H1 (cell line): ENCODE measurements at regions not wholly inside any gene's neighbourhood (a gene's known extent, or its start where the extent isn't known, plus 50 kb on each side); places are given as distances from the start of the nearest gene placed in this dataset.

ENCODE experiments used
- CTCF ChIA-PET: fragments of 300-600 bp; sonication (Branson Sonifier 250); formaldehyde crosslinking; loops from one replicate; lab custom pipeline; 2021; ENCODE audit not compliant: partially characterized antibody; lab: Charles Lee
- POLR2A ChIA-PET: fragments of 300-600 bp; sonication (Branson Sonifier 250); formaldehyde crosslinking; loops from one replicate; lab custom pipeline; 2021; ENCODE audit warnings: inconsistent platforms; ENCODE audit not compliant: partially characterized antibody; lab: Charles Lee
- DNase-seq, 2 experiments: peaks; one replicate each; pipeline versions ENCODE4 v3.0.0 to v3.0.0-alpha.2; 2010 to 2022; ENCODE audit warnings: low spot score in 2 of 2, low read depth in 1 of 2, mixed read lengths in 1 of 2
- FAIRE-seq: peaks from 2 replicates; lab custom pipeline; 2011; peaks lifted over from hg19 to GRCh38; lab: Jason Lieb, UNC
- H2AFZ ChIP-seq: 2 replicates; pipeline ENCODE4 v1.8.1; 2012; ENCODE audit warnings: low read length, inconsistent platforms
- H2AK5ac ChIP-seq: 2 replicates; pipeline ENCODE4 v1.6.1; 2013; ENCODE audit warnings: low read depth, low read length
- H2BK120ac ChIP-seq: replicated peaks from 2 replicates; pipeline ENCODE3; 2013; ENCODE audit warnings: low read depth, low read length, inconsistent platforms
- H2BK12ac ChIP-seq: 2 replicates; pipeline ENCODE4 v1.6.1; 2013; ENCODE audit warnings: low read depth, low read length
- H2BK15ac ChIP-seq: 2 replicates; pipeline ENCODE4 v1.6.1; 2013; ENCODE audit warnings: low read length
- H2BK20ac ChIP-seq: 2 replicates; pipeline ENCODE4 v1.6.1; 2013; ENCODE audit warnings: low read length
- H2BK5ac ChIP-seq: 2 replicates; pipeline ENCODE4 v1.6.1; 2013; ENCODE audit warnings: low read depth, low read length
- H3K14ac ChIP-seq: 2 replicates; pipeline ENCODE4 v1.6.1; 2013; ENCODE audit warnings: inconsistent platforms; ENCODE audit not compliant: insufficient read length
- H3K18ac ChIP-seq: 2 replicates; pipeline ENCODE4 v1.6.1; 2013; ENCODE audit warnings: low read length; ENCODE audit errors: extremely low read depth
- H3K23ac ChIP-seq: 2 replicates; pipeline ENCODE4 v1.6.1; 2013; ENCODE audit warnings: inconsistent platforms; ENCODE audit not compliant: insufficient read length
- H3K23me2 ChIP-seq: 2 replicates; pipeline ENCODE4 v1.6.1; 2013; ENCODE audit warnings: low read depth, low read length
- H3K27ac ChIP-seq: 2 replicates; pipeline ENCODE4 v1.6.1; 2011; ENCODE audit warnings: low read depth, low read length, inconsistent platforms
- H3K27me3 ChIP-seq, 4 experiments: replicated peaks in 1 of 4; 1 replicate in 1 of 4; 2 replicates in 3 of 4; pipeline versions ENCODE4 v1.6.1 to v1.8.1; 2011 to 2013; ENCODE audit warnings: low read length in 3 of 4, mild to moderate bottlenecking in 3 of 4, inconsistent platforms in 2 of 4, mixed read lengths in 2 of 4, moderate library complexity in 1 of 4; ENCODE audit not compliant: control insufficient read depth in 3 of 4, insufficient read depth in 3 of 4; ENCODE audit errors: extremely low read depth in 1 of 4
- H3K36me3 ChIP-seq, 4 experiments: 2 replicates each; pipeline versions ENCODE4 v1.6.1 to v1.8.1; 2011 to 2013; ENCODE audit warnings: mild to moderate bottlenecking in 4 of 4, low read length in 3 of 4, moderate library complexity in 2 of 4, control low read depth in 1 of 4, inconsistent platforms in 1 of 4; ENCODE audit not compliant: insufficient read depth in 4 of 4, control insufficient read depth in 2 of 4
- H3K4ac ChIP-seq: replicated peaks from 2 replicates; pipeline ENCODE3; 2013; ENCODE audit warnings: low read length, low read depth, mixed read lengths, inconsistent platforms; ENCODE audit not compliant: insufficient read length
- H3K4me1 ChIP-seq, 4 experiments: replicated peaks in 1 of 4; 1 replicate in 1 of 4; 2 replicates in 3 of 4; pipeline versions ENCODE4 v1.6.1 to v1.8.1; 2011 to 2013; ENCODE audit warnings: low read length in 3 of 4, inconsistent platforms in 2 of 4, mixed read lengths in 1 of 4; ENCODE audit not compliant: insufficient read depth in 4 of 4, control insufficient read depth in 3 of 4
- H3K4me2 ChIP-seq, 2 experiments: 2 replicates each; pipeline versions ENCODE4 v1.6.1 to v1.8.1; 2011 to 2013; ENCODE audit warnings: low read depth in 2 of 2, low read length in 2 of 2, control low read depth in 1 of 2, inconsistent platforms in 1 of 2, mild to moderate bottlenecking in 1 of 2; ENCODE audit not compliant: insufficient read depth in 1 of 2
- H3K4me3 ChIP-seq, 4 experiments: fragments of 200-600, 300-600 bp in 1 of 4; sonication (generic), shearing (Covaris generic), sonication (Bioruptor Twin) in 1 of 4; 2 replicates each; pipeline versions ENCODE4 v1.5.1 to v1.8.1; 2011 to 2016; ENCODE audit warnings: low read length in 4 of 4, low read depth in 3 of 4, control low read depth in 2 of 4, inconsistent platforms in 2 of 4, mild to moderate bottlenecking in 2 of 4, mixed read lengths in 1 of 4, moderate library complexity in 1 of 4; ENCODE audit not compliant: insufficient read depth in 2 of 4; ENCODE audit errors: extremely low read depth in 1 of 4
- H3K56ac ChIP-seq: replicated peaks from 2 replicates; pipeline ENCODE3; 2013; ENCODE audit warnings: low read depth, mild to moderate bottlenecking, mixed read lengths, low read length, inconsistent platforms; ENCODE audit not compliant: insufficient read length
- H3K79me1 ChIP-seq: 2 replicates; pipeline ENCODE4 v1.6.1; 2013; ENCODE audit warnings: low read depth, low read length, control low read depth
- H3K79me2 ChIP-seq, 2 experiments: 2 replicates each; pipeline versions ENCODE4 v1.6.1 to v1.8.1; 2012 to 2013; ENCODE audit warnings: low read length in 2 of 2, mild to moderate bottlenecking in 2 of 2, inconsistent platforms in 1 of 2; ENCODE audit not compliant: insufficient read depth in 2 of 2, control insufficient read depth in 1 of 2
- H3K9ac ChIP-seq, 4 experiments: replicated peaks in 1 of 4; 1 replicate in 1 of 4; 2 replicates in 3 of 4; pipeline versions ENCODE4 v1.6.1 to v1.8.1; 2011 to 2013; ENCODE audit warnings: low read depth in 3 of 4, low read length in 3 of 4, control low read depth in 2 of 4, mild to moderate bottlenecking in 2 of 4, moderate library complexity in 2 of 4, inconsistent platforms in 1 of 4; ENCODE audit errors: extremely low read depth in 1 of 4
- H3K9me3 ChIP-seq, 2 experiments: 2 replicates each; pipeline versions ENCODE4 v1.6.1 to v1.8.1; 2012 to 2013; ENCODE audit warnings: mild to moderate bottlenecking in 2 of 2, moderate library complexity in 2 of 2, control low read depth in 1 of 2, inconsistent platforms in 1 of 2, low read depth in 1 of 2, low read length in 1 of 2, mixed read lengths in 1 of 2; ENCODE audit not compliant: insufficient read depth in 2 of 2
- H4K20me1 ChIP-seq, 2 experiments: replicated peaks in 1 of 2; 2 replicates each; pipeline versions ENCODE3 to v1.8.1; 2011 to 2013; ENCODE audit warnings: inconsistent platforms in 2 of 2, low read length in 2 of 2, mild to moderate bottlenecking in 1 of 2; ENCODE audit not compliant: insufficient read depth in 2 of 2, control insufficient read depth in 1 of 2
- H4K5ac ChIP-seq: 2 replicates; pipeline ENCODE4 v1.6.1; 2013; ENCODE audit warnings: low read length, low read depth, mixed read lengths, inconsistent platforms; ENCODE audit not compliant: insufficient read length
- H4K8ac ChIP-seq: 2 replicates; pipeline ENCODE4 v1.8.0; 2013; ENCODE audit warnings: mild to moderate bottlenecking, moderate library complexity, low read length, inconsistent platforms; ENCODE audit not compliant: insufficient read depth; ENCODE audit errors: extremely low read depth
- H4K91ac ChIP-seq: replicated peaks from 2 replicates; pipeline ENCODE3; 2013; ENCODE audit warnings: low read length, mixed read lengths, inconsistent platforms; ENCODE audit not compliant: insufficient read length
- CBX5 ChIP-seq: fragments of 300-800, 300-1000 bp; sonication (generic); IDR thresholded peaks from 2 replicates; pipeline ENCODE4 v1.7.1; 2016; ENCODE audit warnings: antibody characterized with exemption, low read length, low read depth
- CBX8 ChIP-seq: fragments of 300-800, 300-1000 bp; sonication (generic); IDR thresholded peaks from 2 replicates; pipeline ENCODE4 v1.7.1; 2016; ENCODE audit warnings: low read depth, low read length, borderline replicate concordance
- CREB1 ChIP-seq: IDR thresholded peaks from 2 replicates; pipeline ENCODE4 v1.6.1; 2012; ENCODE audit warnings: inconsistent platforms
- GABPA ChIP-seq: IDR thresholded peaks from 2 replicates; pipeline ENCODE4 v1.6.1; 2011; ENCODE audit warnings: mild to moderate bottlenecking, low read length, moderate library complexity, borderline replicate concordance; ENCODE audit not compliant: insufficient read depth
- HDAC2 ChIP-seq, 2 experiments: fragments of 300-600 bp in 1 of 2; sonication (generic) in 1 of 2; IDR thresholded peaks; 2 replicates each; pipeline ENCODE4 v1.6.1; 2011 to 2012; ENCODE audit warnings: low read depth in 2 of 2, low read length in 2 of 2, mild to moderate bottlenecking in 2 of 2, moderate library complexity in 2 of 2, borderline replicate concordance in 1 of 2, inconsistent platforms in 1 of 2
- RBBP5 ChIP-seq: IDR thresholded peaks from 2 replicates; pipeline ENCODE4 v1.7.1; 2012; ENCODE audit warnings: low read depth, mild to moderate bottlenecking, inconsistent platforms, low read length, moderate library complexity, borderline replicate concordance
- RXRA ChIP-seq: IDR thresholded peaks from 2 replicates; pipeline ENCODE4 v1.6.1; 2011; ENCODE audit warnings: low read depth, mild to moderate bottlenecking, low read length, moderate library complexity; ENCODE audit not compliant: insufficient read depth
- TCF12 ChIP-seq: IDR thresholded peaks from 2 replicates; pipeline ENCODE4 v1.6.1; 2011; ENCODE audit warnings: low read depth, mild to moderate bottlenecking, low read length
- WGBS, 2 experiments: shearing (Covaris generic) in 1 of 2; methylation state at CpG; one replicate each; pipeline versions ENCODE4 v1.1.6 to v1.1.7; 2013 to 2015; ENCODE audit warnings: low lambda C conversion rate in 2 of 2, mixed read lengths in 2 of 2, inconsistent platforms in 1 of 2, low coverage in 1 of 2, missing lambda C conversion rate in 1 of 2; ENCODE audit not compliant: insufficient replicate concordance in 2 of 2, insufficient coverage in 1 of 2, insufficient read length in 1 of 2; ENCODE audit errors: extremely low coverage in 1 of 2, missing lambda C conversion rate in 1 of 2; 5-methylcytosine and 5-hydroxymethylcytosine counted together
- TF ChIP-seq, protein P1 (sequence below): IDR thresholded peaks from 2 replicates; pipeline ENCODE4 v1.6.1; 2012; ENCODE audit warnings: low read length, inconsistent platforms

DNA sequence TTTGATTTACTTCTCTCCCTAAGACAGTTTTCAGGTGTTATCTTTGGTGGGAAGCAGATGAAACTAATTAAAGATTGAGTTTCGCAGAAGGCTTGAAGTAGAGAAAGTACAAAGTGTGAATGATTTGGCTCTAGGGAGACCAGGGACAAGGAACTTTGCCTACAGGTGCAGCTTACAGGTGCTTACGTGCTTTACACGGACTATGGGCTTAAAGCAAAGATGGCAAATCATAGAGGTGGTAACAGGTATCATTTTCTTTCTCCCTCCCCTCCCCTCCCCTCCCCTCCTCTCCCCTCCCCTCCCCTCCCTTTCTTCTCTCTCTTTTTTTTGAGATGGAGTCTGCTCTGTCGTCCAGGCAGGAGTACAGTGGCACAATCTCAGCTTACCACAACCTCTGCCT is 136.3 kb downstream of the SLC35B3 start:
- H2BK15ac ChIP-seq: no peak overlapping the region
- POLR2A ChIA-PET: no interaction called here
- no peak overlapping the region for H4K5ac ChIP-seq
- no peak overlapping the region for H2BK20ac ChIP-seq
- H2BK5ac ChIP-seq: no peak overlapping the region
- H3K23ac ChIP-seq: no peak overlapping the region
- no peaks in the 10 kb centered on the region for H3K79me1 ChIP-seq
- H4K20me1 ChIP-seq: no peaks in the 10 kb centered on the region
- no peak overlapping the region for H3K4me3 ChIP-seq
- H3K9me3 ChIP-seq: no peaks in the 10 kb centered on the region
- H3K36me3 ChIP-seq: no peaks in the 10 kb centered on the region
- H3K4me2 ChIP-seq: no peak overlapping the region
- no peak for DNase-seq
- H3K23me2 ChIP-seq: no peaks in the 10 kb centered on the region
- H2BK12ac ChIP-seq: no peak overlapping the region
- no peak overlapping the region for H3K14ac ChIP-seq
- H3K79me2 ChIP-seq: no peaks in the 10 kb centered on the region
- H4K8ac ChIP-seq: no peak overlapping the region
- FAIRE-seq: no peak
- no peak overlapping the region for H3K9ac ChIP-seq
- no peaks in the 10 kb centered on the region for H3K4me1 ChIP-seq
- H3K27ac ChIP-seq: no peak overlapping the region
- H4K91ac ChIP-seq: no peak overlapping the region
- H2BK120ac ChIP-seq: no peak overlapping the region
- no peak overlapping the region for H3K56ac ChIP-seq
- H3K27me3 ChIP-seq: no peaks in the 10 kb centered on the region
- no peak overlapping the region for H3K18ac ChIP-seq
- 95% methylated on average over 4 of the region's 4 CpGs; no CpG with 5 or more reads in 1 of the 2 experiments for WGBS, 2 experiments
- CTCF ChIA-PET: no interaction called here
- TF ChIP-seq RBBP5 (no peak), TCF12 (no peak), HDAC2 (IDR thresholded peaks at IDR 0.05; ENCODE audit: borderline replicate concordance in 1 of 2, low read depth in 2 of 2, low read length in 2 of 2) (no peak), RXRA (no peak), CBX5 (no peak), CREB1 (no peak), GABPA (no peak), CBX8 (no peak)
- TF ChIP-seq, protein P1, sequence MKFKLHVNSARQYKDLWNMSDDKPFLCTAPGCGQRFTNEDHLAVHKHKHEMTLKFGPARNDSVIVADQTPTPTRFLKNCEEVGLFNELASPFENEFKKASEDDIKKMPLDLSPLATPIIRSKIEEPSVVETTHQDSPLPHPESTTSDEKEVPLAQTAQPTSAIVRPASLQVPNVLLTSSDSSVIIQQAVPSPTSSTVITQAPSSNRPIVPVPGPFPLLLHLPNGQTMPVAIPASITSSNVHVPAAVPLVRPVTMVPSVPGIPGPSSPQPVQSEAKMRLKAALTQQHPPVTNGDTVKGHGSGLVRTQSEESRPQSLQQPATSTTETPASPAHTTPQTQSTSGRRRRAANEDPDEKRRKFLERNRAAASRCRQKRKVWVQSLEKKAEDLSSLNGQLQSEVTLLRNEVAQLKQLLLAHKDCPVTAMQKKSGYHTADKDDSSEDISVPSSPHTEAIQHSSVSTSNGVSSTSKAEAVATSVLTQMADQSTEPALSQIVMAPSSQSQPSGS: no peak
- TF ChIP-seq, all 59 proteins: peak for 0
- Histone ChIP-seq H2AK5ac (no peak overlapping the region), H2AFZ (no peak overlapping the region), H3K4ac (no peak overlapping the region)
